GM21619 (cell line): ENCODE measurements at regions not wholly inside any gene's neighbourhood (a gene's known extent, or its start where the extent isn't known, plus 50 kb on each side); places are given as distances from the start of the nearest gene placed in this dataset.

ENCODE experiments used
- ATAC-seq: cut with Tn5 transposase; IDR thresholded peaks from one replicate; pipeline ENCODE4 v1.9.1; 2021; ENCODE audit not compliant: unreplicated experiment

DNA sequence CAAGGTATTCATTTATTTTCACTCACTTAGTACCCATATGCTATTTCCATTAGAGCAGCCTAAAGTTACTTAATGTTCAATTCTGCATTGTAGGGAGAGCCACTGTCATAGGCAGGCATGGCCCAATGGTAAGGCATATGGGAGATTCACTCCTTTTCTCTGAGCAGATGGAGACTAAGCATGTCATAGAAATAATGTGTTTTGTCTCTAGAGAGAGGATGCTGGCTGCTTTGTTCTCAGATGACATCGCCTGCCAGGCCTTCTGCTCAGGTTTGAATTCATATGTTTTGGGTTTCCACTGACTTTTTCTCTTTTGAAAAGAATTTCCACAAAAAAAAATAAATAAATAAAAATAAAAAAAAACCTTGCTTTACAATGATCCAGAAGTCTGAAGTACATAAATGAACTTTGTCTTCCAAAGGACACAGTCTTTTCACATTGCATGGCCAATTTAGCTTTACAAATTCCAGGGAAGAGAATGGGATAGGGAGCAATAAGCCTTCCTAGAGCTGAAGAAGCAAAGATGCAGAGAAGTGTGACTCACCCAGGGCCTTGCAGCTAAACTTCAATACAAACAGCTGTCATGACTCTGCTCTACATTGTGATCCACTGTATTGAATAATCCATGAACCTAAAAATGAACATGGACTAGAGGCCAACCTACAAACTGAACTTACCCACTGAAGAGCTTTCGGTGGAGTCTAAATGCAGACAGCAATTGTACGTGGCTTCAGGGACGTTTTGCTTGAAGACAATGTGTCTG is 422.5 kb downstream of the CMPK2 start:
- ATAC-seq: no peak

DNA sequence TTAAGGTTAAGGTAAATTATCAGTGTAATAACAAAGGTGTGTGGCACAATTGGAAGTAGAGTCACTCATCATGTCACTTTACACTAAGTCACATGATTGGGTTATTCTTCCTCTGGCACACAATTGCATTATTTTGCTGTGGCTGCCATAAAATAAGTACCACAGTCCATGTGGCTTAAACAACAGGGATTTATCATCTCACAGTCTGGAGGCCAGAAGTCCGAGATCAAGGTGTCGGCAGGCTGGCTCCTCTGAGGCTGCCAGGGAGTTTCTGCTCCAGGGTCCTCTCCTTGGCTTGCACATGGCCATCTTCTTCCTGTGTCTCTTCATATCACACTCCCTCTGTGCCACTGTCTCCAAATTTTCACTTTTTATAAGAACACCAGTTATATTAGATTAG is 421.2 kb downstream of the CMPK2 start:
- ATAC-seq: no peak

DNA sequence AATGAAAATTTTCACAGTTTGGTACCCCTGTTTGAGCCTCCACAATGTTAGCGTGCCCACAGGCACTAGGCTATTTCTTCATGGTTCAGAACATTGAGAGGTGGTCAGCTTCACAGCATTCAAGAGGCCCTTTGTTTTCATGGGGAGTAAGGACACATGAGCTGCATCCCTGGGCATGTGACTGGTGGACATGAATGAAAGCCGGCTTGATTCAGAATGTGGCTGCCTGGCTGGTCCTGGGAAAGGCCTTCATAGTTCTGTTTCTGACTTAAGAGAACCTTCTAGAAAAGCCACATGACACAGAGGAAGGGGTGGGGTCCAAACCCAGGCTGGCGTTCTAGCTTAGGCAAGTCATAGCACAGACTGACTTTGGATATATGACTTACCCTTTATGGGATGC is 420.6 kb downstream of the CMPK2 start:
- ATAC-seq: no peak

DNA sequence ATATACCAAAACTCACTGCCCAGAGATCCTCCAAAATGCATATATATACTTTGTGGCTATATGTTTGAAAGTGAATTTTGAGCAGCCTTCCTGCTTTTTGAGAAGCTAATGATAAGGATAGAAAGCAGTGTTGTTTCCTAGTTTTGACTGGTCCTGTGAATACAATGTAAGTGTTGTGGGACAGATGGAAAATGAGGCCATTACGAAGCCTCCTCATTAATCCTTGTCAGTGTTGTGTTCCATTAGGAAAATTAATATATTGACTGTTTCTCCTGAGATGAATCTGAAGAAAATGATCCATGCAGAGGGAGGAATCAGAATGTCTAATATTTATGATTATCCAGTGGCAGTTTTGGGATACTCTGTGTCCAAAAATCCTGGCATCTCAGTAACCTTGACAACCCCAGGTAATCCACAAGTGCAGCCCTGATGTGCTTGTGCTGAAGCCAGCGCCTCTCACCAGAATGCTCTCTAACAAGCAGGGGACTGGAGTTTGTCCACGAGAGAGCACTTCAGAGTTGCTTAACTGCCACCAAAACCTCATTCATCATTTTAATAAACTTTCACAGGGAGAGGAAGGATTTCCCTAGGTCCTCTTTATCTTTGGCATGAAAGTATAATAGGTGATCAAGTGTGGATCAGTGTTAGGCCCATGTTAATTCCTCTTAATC is 418.6 kb downstream of the CMPK2 start:
- ATAC-seq: no peak

DNA sequence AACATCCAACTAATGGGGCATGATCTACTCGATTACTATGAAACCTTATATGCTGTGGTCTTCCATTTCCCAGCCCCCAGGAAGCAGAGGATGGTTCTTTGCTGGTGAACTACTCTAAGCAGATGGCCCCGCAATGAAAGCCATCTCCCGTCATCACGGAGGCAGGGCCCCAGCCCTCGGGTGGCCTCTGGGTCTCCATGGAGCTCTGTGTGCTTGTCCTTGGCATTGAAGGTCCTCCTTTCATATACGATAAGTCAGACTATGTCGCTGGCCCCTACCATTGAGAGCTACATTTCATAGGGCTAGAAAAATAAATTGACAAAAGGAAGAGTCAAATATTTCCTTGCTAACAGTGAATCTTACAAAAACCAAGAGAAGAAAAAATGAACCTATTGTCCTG is 416.8 kb downstream of the CMPK2 start:
- ATAC-seq: no peak

DNA sequence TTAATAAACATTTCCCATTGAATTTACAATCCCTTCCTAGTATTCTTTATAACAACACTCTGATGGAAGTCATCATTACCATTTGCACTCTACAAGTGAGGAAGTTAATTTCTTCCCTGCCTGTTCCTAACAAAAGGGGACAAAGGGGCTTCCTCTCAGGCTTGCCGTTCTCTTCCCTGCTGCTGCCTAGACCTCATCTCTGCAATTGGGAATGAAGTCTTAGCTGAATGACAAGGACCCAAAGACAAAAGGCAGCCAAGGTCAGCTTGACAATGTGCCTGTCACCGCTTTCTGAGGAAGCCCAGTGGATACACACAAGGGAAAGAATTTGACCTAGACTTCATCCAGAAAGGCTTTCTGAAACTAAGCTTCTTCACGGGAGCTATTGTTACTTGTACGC is 416.4 kb downstream of the CMPK2 start:
- no peak for ATAC-seq

DNA sequence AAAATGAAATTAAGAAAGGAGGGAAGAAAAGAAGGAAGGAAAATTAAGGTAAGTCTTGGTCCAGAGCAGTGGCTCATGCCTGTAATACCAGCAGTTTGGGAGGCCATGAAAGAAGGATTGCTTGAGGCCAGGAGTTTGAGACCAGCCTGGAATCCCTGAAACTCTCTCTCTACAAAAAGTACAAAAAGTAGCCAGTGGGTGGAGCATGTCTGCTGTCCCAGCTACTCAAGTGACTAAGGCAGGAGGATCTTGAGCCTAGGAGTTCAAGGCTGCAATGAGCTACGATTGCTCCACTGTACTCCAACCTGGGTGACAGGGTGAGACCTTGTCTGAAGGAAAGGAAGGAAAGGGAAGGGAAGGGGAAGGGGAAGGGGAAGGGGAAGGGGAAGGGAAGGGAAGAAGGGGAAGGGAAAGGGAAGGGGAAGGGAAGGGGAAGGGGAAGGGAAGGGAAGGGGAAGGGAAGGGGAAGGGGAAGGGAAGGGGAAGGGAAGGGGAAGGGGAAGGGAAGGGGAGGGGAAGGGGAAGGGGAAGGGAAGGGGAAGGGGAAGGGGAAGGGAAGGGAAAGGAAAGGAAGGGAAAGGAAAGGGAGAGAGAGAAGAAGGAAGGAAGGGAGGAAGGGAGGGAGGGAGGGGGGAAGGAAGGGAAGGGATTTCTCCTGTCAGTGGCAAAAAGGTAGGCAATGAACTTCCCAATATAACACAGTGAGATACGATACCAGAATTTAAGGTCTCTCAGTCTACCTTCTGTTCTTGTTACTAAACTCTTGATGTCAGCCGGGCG is 412.8 kb downstream of the CMPK2 start:
- no peak for ATAC-seq

DNA sequence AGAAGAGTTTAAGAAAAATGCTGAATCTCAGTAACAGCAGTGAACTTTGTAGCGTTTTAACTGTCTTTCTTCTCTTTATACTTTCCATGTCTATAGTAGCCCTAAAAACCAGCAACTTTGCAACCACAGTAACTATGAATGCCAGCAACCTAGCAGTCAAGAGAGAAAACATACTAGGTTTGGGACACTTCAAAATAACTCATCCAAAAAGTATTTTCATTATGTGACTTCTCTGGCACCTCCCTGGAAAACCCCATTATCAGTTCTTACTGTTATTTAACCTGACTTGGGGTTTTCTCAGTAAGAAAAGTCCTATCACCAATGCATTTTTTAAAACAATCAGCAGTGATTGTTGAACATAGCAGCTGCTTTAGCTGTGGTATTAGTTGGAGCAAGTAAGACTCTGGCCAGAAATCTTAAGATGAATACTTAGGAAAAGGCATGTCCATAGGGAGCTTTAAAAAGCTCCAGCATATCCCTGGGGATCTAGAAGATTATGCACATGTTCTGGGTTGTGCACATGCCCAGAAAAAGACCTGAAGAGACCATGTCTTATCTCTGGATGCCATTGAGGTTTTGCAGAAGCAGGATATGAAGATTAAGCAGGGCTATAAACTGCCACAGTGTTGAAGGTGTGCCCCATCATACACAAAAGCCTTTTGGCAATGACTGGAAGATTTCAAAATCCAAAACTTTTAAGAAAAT is 411.3 kb downstream of the CMPK2 start:
- ATAC-seq: no peak

DNA sequence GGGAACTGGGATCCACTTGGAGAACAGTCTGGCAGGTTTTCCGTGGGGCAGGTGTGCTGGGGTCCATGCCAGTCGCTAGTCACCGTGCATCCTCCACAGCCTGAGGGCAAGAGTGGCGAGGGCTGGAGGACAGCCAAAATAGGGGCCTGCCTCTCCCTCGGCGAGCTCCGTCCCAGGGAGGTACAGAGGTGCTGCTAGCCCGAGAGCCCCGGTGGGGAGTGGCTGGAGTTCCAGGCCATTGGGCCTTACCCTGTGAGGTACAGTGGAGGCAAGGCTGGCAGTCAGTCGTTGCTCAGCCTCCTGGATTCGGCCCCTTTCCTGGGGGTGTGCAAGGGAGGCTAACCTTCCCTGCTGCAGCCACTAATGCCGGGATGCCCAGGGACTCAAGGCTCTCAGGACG is 406.6 kb downstream of the CMPK2 start:
- ATAC-seq: no peak

DNA sequence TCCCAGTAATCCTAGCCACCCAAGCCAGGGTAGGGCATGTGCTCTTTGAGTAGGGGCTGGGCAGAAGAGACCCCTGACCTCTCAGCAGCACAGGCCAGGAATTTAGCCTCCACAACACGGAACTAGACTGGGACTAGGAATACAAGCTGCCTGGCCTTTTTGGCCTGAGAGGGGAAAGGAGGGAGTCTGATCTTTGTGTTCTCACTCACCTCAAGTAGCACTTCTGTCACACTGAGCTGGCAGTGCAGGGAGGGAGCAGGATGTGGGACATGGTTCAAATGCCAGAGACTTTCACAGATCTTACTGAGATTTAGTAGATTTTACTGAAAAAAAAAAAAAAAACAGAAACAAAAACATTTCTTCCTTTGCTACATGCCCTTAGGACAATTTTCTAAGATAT is 395.2 kb downstream of the CMPK2 start:
- no peak for ATAC-seq

DNA sequence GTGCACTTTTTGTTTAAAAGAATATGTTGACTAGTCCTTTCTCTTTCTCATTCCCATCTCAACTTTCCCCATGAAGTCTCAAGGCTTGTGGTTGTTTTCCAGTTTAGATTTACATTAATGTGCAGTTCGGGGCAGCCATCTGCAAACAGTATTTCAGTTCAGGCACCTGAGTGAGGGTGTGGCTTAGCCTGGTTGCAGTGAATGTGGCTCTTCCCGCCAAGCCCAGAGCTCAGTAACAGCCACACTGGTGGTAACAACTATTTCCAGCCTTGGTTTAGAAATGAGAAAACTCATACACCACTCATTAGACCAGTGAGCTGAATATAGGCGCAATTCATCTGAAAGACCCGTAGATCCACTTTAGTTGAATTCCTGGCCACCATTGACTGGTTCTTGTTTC is 394.3 kb downstream of the CMPK2 start:
- ATAC-seq: no peak

DNA sequence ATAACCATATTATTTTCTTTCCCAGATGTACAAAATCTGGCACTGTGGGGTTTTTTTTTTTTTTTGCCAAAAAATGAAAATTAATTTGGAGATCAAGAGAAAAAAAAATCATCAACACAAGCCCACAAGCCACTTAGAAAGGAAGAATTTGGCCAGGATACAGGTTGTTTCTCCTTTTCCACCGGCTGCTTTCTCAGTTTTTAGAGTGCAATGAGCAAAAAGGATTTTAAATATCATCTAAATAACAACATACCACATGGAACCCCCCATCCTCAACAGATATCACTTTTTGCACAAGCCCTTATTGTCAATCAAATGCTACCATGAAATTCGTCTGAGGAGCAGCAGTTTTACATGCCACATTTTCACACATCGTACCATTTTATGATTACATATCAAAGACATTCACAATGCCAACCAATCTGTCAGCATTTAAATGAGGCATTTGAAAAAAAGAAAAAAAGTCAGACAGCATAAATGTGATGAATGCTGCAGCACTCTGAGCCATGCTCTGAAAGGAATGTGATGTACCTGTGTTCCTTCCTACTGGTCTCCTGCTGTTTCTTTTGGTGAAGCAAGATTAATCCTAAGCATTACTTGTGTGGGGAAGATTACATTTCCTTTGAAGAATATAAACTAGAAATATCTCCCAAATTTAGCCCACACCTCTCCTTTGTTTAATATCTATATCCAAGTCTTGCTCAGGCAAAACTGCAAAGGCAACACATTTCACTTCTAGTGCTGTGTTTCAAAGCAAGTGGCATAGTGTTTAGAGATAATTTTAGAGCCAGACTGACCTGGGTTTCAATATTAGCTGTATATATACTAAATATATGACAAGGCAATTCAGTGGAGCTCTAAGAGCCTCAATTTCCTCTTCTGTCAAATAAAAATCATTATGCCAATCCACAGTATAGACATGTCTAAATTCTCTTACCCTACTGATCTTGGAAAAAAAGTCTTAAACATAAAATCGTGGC is 391.3 kb downstream of the CMPK2 start:
- ATAC-seq: no peak

DNA sequence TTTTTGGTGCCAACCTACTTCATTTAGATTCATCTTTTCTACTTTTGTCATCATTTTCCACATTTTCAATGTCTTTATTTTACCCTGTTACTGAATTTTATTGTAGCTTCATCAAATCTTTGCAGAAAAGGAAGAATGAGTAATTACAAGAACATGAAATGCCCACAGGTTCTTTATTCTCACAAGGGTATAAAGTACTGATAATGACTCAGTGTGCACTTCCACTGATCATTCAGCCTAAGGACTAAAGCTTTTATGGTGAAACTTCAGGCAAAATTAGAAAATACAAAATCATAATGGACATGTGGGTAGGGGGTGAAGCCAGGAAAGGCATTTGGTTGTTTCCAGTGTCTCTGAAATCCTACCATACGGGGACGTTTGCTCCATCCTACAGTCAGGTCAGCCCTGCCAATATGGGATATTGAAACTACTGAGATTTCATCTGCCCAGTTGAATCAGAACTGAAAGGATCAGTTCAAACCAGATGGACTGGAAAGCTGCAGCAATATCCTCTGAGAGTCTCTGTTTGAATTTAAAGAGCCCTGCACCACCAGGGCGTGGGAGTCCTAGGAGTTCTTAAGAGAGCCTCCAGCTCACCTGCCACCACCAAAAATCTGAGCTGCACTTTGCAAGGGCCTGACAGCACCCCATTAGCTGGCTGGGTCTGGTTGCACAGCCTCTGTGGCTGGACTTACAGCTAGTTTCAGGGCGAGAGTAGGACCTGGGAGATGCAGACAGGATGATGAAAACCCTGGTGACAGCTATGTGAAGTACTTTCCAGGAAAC is 390.4 kb downstream of the CMPK2 start:
- no peak for ATAC-seq

DNA sequence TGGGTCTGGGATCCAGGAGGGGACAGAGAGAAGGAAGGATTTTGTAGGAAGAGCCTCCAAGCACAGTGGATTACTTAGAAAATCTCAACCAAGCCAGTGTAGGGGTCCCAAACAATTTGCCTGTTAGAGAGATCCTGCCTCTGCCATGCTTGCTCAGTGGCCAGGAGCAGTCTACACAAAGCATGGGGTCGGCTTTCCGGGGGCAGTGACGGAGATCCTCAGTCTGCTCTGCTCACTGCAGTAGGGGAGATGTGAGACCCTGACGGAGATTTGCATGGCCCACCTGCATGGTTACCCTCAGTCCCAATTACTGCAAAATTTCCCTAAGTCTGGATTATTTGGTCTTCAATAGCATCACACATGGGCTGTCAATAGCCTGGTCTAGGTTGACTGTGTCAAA is 385.2 kb downstream of the CMPK2 start:
- no peak for ATAC-seq

DNA sequence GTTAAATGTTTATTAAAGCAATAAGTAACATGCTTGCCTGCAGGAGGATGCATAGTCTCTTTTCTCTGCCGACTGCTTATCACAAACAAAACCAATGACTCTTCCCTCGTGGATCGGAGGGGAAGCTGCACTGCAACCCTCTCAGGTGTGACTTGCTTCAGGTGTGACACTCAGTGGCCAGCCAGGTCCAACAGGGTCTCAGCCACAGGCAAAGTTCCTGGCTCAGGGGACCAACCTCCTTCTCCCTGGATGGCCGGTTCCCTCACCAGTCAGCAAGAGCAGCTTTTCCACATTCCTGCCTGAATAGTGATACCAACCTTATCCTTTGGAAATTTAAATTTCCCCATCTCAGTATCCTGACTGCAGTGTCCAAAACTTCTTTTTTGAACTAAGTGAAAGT is 383.5 kb downstream of the CMPK2 start:
- ATAC-seq: no peak

DNA sequence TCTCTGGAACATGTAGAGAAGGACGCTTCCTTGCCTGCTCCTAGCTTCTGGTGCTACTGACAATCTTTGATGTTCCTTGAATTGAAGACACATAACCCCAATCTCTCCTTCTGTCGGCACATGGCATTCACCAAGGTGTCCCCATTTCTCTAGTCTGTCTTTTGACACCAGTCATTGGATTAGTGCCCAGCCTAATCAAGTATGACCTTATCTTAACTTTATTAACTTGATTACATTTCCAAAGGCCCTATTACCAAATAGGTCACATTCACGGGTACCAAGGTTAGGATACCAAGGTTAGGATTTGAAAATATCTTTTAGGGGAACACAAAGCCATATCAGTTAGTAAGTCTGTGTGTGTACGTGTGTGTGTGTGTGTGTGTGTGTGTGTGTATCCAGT is 377.9 kb downstream of the CMPK2 start:
- no peak for ATAC-seq

DNA sequence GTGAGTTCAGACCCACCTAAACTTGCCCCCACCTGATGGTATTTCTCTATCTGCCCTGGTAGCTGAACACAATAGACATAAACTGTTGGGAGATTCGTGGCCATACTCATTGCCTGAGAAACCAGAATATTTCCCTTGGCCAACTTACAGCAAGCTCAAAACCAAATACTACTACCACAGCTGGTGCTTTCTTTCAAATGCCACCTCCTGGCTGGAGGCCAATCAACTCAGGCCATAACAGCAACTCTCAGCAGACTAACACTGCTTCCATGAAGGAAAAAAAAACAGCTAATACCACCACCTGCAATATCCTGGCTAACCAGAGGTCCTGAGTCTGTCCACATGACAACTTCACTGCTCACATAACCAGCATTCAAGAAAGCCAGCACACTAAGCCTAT is 373.1 kb downstream of the CMPK2 start:
- ATAC-seq: no peak

DNA sequence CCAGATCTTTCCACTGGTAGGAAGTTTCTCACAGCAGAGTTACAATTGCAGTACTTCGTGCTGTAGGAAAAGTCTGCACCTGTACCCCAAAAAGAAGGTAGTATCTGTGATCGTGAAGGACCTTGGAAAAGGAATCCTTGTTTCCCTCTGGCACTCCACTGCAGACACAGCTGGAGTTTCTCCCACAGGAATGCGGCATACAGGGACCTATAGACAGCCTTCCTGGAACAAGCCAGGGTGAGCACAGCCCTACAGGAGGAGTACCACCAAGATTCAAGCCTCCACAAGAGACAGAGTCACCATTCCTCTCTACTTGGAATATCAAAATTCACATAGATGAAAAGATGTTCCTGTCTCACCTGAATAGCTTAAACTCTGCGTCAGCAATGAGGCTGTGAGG is 372.4 kb downstream of the CMPK2 start:
- ATAC-seq: no peak

DNA sequence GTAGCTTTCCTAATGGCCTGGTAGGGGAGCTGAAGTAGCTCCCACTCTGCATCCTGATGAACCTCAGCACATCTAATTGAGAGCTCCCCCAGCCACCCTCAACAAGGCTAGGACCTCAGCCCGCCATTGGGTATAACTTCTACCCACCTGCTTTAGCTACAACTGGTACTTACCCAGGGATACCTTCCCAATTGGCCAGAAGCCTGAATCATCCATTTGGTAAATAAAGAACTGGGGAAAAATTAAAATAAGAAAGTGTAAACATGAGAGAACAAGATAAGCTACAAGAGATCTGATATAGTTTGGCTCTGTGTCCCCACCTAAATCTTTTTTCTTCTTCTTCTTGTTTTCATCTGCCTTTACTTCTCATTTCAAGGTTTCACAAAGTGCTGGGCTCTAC is 372.0 kb downstream of the CMPK2 start:
- ATAC-seq: no peak

DNA sequence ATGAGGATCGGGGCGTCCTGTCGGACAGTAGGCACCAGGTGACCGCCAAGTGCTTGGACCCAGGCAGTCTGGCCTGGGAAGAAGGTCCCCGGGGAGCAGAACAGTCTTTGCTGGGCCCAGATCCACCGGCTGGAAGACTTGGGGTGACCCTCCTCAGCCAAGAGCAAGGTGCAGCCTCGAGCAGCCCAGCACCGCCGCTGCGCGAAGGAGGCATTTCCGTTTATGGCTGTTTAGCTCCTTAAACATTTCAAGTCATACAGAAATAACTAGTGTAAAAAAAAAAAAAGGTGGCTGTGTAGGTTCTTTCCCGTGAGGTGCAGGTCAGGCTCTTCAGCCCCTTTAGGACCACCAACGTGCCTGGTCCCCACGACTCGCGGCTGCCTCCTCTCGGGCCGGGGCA is 370.2 kb downstream of the CMPK2 start:
- no peak for ATAC-seq
